ENCODE measurements at regions not wholly inside any gene's neighbourhood (a gene's known extent, or its start where the extent isn't known, plus 50 kb on each side); places are given as distances from the start of the nearest gene placed in this dataset.

DNA sequence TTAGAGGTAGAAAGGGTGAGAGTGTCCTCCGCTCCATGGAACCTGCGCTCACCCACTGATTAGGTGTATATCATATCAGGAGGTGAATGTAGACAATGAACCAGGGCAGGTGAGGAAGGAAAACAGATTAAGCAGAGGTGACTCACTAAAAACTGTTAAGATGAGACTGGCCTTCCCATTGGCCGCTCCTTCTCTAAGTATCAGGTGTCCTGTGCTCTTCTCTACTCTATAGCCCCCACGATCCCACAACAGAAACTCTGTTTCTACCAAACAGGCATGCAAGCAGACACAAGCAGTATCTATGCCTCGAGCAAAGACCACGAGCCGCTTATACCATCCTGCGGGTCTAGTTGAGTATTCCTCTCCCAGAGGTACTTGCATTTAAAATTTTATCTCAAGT lies 103.1 kb downstream of the SNX19 start:
- DNase-seq (ENCODE audit: low spot score): no peak
- H3K4me3 ChIP-seq: no peak overlapping the region
- TF ChIP-seq, protein P1, sequence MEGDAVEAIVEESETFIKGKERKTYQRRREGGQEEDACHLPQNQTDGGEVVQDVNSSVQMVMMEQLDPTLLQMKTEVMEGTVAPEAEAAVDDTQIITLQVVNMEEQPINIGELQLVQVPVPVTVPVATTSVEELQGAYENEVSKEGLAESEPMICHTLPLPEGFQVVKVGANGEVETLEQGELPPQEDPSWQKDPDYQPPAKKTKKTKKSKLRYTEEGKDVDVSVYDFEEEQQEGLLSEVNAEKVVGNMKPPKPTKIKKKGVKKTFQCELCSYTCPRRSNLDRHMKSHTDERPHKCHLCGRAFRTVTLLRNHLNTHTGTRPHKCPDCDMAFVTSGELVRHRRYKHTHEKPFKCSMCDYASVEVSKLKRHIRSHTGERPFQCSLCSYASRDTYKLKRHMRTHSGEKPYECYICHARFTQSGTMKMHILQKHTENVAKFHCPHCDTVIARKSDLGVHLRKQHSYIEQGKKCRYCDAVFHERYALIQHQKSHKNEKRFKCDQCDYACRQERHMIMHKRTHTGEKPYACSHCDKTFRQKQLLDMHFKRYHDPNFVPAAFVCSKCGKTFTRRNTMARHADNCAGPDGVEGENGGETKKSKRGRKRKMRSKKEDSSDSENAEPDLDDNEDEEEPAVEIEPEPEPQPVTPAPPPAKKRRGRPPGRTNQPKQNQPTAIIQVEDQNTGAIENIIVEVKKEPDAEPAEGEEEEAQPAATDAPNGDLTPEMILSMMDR (IDR thresholded peaks at IDR 0.05): no peak
- H3K27ac ChIP-seq: no peak overlapping the region

DNA sequence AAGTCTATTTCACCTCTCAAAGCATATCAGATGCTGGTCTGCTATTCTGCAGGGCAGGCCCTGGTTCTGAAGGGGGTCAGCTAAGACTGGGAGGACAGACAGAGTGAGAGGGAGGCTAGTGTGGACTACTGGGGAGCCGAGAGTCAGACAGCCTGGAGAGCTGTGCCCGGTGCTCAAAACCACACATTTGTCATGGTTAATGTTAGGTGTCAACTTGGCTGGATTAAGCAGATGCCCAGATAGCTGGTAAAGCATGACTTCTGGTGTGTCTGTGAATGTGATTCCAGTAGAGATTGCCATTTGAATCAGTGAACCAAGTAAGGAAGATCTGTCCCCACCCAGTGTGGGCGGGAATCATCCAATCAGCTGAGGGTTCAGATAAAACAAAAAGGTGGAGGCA lies 102.6 kb downstream of the SNX19 start:
- Histone ChIP-seq H3K27ac (no peak overlapping the region), H3K4me3 (no peak overlapping the region)
- DNase-seq (ENCODE audit: low spot score): no peak
- TF ChIP-seq, protein P1 (IDR thresholded peaks at IDR 0.05): no peak

DNA sequence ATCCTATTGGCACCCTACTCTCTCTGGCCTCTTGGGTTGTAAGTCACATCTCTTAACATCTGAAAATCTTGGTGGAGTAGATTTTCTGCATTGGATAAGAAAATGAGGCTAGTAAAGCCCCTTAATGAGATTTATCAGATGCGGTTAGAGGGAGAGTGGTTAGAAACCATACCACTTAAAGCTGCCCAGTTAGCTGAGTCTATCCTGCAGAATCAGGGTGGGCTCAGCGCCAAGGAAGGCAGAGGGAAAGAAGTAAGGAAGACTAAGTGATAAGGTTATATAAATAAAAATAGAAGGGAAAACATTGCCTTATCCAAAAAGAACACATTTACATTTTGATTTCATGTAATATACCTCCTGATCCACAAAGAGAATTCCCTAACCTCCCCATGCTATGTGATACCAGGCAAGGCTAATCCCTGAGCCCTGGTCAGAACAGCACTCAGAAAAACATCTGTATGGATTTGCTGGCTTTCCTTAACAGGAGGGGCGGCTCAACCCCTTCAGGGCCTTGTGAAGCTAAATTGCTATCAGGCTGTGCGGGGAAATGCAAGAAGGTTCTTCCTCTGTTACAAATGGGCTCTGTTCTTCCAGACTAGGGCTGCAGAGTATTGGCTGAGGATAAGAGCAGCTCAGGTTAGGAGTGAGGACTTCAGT lies 101.7 kb downstream of the SNX19 start:
- H3K4me3 ChIP-seq: no peak overlapping the region
- H3K27ac ChIP-seq: no peak overlapping the region
- TF ChIP-seq, protein P1 (IDR thresholded peaks at IDR 0.05): no peak
- no peak for DNase-seq (ENCODE audit: low spot score)

DNA sequence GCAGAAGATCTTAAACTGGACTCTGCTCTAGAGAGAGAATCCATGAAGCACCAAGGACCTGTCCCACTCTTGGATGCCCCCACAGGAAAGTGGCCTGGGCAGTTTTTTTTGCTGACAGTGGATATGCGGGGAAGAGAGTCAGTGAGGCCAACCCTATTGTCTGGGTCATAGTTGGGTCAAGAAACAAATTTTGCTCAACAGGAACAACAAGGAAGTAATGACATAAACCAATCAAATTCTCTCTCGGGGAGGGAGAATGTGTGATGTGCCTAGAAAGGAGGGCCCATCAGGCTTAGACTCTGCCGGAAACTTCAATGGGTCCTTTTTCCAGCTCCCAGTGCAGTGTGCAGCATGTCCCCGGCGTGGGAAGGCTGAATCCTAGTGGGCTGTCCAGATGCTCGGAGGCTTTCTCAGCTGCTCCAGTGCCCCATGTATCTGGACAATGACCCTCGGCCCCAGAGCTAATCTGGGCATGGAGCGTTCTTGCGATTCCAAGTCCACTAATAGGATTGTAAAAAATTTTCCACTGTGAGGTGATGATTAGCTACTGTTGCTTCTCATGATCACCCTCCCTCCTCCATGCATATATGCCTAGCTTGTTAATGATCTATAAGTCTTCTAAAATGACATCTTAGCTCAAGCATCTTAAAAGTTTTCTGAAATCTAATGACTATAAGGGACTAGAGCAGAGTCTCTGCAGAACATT lies 101.0 kb downstream of the SNX19 start:
- Histone ChIP-seq H3K27ac (no peak overlapping the region), H3K4me3 (no peak overlapping the region)
- TF ChIP-seq, protein P1 (IDR thresholded peaks at IDR 0.05): no peak
- no peak for DNase-seq (ENCODE audit: low spot score)

DNA sequence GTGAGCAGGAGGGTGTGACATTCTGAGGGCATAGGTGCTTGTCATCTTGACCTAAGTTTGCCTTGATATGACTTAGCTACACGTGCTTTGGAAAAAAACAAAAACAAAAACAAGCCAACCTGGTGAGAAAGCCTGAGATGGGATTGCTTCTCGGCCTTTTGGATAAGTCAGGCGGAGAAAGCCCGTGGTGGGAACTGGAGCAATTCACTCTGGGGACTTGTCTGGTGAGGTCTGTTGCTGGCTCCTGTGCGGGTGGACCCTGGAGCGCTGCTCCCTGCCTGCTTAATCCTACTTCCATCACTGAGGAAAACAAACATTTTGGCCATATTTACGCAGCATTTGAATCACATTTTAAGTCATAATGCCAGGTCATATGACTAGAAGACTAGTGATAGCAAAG lies 100.3 kb downstream of the SNX19 start:
- TF ChIP-seq, protein P1 (IDR thresholded peaks at IDR 0.05): no peak
- no peak for DNase-seq (ENCODE audit: low spot score)
- H3K27ac ChIP-seq: no peak overlapping the region
- H3K4me3 ChIP-seq: no peak overlapping the region

DNA sequence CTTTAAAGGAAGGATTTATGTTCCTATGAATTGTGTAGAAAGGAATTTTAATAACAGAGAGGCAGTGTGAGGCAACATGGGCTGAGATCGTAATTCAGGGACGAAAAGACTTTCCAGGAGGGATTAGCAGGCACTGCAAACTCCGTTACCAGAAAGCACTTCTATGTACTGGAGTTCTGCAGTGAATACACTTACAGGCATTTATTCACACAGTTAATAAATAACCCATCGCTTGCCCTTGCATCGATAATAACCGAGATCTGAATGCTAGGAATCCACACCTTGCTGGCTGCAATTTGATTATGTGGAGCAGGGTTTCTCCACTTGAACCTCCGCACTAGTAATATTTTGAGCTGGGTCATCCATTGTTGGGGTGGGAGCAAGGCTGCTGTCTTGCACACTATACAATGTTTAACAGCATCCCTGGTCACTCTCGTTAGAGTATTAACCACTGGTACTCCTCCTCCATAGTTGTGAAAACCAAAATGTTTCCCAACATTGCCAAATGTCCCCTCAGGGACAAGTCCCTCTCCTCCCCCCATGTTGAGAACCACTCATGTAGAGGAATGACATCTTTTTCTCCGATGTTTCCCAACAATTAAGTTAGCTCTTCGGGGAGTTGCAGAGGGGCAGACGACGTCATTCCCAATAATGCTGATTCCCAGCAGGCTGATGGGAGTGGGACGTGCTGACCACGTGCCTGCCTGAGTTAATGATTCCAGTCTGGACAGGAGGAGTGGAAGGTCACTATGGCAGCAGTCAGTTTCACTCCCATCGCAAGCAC lies 99.5 kb downstream of the SNX19 start:
- Histone ChIP-seq H3K4me3 (no peak overlapping the region), H3K27ac (no peak overlapping the region)
- TF ChIP-seq, protein P1 (IDR thresholded peaks at IDR 0.05): no peak
- DNase-seq (ENCODE audit: low spot score): no peak
